NOMO-1 treated with DMSO at 0.1 percent for 48 hours (cell line): ENCODE measurements at regions not wholly inside any gene's neighbourhood (a gene's known extent, or its start where the extent isn't known, plus 50 kb on each side); places are given as distances from the start of the nearest gene placed in this dataset.
"Not testable (repeated sequence)": the region's sequence is repeated elsewhere in the genome, so short reads cannot be mapped to it uniquely, and the experiment has no call there.

Experiments used
- DNase-seq: peaks from one replicate; lab custom pipeline; 2025; ENCODE audit not compliant: unreplicated experiment; lab: John Stamatoyannopoulos, UW

- DNase-seq = no peak
Observed at GRCh38 chr6:99668036-99668705, 61.5 kb downstream of the PRDM13 start.

DNA sequence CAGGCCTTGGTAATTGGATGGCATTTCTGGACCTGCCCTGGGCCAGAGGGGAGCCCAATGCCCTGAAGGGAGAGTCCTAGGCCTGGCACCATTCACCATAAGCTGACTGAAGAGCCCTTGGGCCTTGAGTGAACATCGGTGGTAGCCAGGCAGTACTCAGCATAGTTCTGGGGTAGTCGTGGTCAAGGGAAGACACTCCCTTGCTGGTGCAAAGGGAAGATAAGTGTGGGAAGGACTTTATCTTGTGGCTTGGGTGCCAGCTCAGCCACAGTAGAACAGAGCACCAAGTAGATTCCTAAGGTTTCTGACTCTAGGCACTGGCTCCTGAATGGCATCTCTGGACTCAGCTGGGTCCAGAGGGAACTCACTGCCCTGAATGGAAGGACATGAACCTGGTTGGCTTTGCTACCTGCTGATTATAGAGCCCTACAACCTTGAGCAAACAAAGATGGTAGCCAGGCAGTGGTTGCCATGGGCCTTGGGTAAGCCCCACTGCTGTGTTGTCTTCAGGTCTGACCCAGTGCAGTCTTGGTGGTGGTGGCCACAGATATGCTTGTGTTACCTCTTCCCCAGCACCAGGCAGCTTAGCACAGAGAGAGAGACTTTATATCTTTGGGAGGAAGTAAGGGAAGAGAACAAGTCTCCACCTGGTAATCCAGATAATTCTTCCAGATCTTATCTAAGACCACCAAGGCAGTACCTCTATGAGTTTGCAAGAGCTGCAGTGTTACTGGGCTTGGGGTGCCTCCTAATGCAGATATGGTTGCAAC is 83.5 kb downstream of the PRDM13 start:
- no peak for DNase-seq

- not testable (repeated sequence) for DNase-seq
Observed at GRCh38 chr6:99702287-99702686, 95.7 kb downstream of the PRDM13 start.

DNA sequence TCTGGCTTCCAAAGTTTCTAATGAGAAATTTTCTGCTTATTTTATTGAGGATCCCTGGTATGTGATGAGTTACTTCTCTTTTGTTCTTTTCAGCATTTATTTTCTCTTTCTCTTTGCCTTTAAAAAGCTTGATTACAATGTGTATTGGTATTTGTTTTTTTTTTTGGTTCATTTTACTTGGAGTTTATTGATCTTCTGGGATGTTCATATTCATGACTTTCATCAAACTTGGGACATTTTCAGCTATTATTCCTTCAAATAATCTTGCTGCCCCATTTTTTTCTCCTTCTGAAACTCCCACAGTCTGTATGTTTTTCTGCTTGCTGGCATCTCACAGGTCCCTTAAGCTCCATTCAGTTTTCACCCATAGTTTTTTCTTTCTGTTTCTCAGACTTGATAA is 102.4 kb downstream of the PRDM13 start:
- no peak for DNase-seq

- no peak for DNase-seq
Observed at GRCh38 chr6:99711302-99711701, 104.7 kb downstream of the PRDM13 start.

- DNase-seq = no peak
Observed at GRCh38 chr6:99711925-99712324, 105.3 kb downstream of the PRDM13 start.

GRCh38 chr6:99712519-99712918 is 105.9 kb downstream of the PRDM13 start:
- no peak for DNase-seq

DNA sequence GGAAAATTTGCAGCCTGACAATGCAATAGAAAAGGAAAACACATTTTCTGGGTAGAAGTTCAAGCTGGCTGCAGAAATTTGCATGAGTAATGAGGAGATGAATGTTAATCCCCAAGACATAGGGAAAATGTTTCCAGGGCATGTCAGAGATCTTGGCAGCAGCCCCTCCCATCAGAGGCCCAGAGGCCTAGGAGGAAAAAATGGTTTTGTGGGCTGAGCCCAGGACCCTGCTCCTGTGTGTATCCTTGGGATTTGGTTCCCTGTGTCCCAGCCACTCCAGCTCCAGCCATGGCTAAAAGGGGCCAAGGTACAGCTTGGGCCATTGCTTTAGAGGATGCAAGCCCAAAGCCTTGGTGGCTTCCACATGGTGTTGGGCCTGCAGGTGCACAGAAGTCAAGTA is 115.4 kb downstream of the PRDM13 start:
- DNase-seq = not testable (repeated sequence)

DNA sequence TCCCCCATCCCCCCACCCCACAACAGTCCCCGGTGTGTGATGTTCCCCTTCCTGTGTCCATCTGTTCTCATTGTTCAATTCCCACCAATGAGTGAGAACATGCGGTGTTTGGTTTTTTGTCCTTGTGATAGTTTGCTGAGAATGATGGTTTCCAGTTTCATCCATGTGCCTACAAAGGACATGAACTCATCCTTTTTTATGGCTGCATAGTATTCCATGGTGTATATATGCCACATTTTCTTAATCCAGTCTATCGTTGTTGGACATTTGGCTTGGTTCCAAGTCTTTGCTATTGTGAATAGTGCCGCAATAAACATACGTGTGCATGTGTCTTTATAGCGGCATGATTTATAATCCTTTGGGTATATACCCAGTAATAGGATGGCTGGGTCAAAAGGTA is 123.6 kb downstream of the PRDM13 start:
- DNase-seq = not testable (repeated sequence)

GRCh38 chr6:99736302-99736701 is 129.7 kb downstream of the PRDM13 start:
- DNase-seq = no peak

- no peak for DNase-seq
Observed at GRCh38 chr6:99739526-99739925, 132.9 kb downstream of the PRDM13 start.

- no peak for DNase-seq
Observed at GRCh38 chr6:99741092-99741491, 134.5 kb downstream of the PRDM13 start.

DNA sequence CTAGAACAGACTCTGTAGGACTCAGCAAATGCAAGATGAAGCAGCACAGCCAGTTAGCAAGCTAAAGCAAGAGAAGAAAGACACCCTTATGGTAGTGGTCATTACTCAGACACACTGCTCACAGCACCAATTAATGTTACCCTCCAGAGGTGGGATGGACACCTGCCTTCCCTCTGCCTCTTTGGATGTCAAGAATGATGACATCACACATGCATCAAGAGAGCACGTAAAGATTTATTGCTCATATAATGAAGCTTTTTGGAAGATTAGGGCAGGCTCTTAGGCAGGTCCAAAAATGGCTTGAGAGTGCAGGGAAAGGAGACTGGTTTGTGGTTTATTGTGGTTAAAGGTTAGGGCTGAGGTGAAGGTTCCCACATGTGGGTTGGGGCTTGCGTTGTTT is 137.0 kb downstream of the PRDM13 start:
- DNase-seq = no peak

- DNase-seq = no peak
Observed at GRCh38 chr6:99745651-99746050, 139.0 kb downstream of the PRDM13 start.

GRCh38 chr6:99746261-99746895 is 139.7 kb downstream of the PRDM13 start:
- DNase-seq = peak; percentile 61

GRCh38 chr6:99761711-99762110 is 155.1 kb downstream of the PRDM13 start:
- no peak for DNase-seq

GRCh38 chr6:99768166-99768565 is 161.5 kb downstream of the PRDM13 start:
- DNase-seq = no peak

- DNase-seq = no peak
Observed at GRCh38 chr6:99779631-99780555, 173.3 kb downstream of the PRDM13 start.

GRCh38 chr6:99780556-99780885 is 173.9 kb downstream of the PRDM13 start:
- no peak for DNase-seq

GRCh38 chr6:99789767-99790166 is 183.1 kb downstream of the PRDM13 start:
- DNase-seq = no peak

GRCh38 chr6:99790679-99791078 is 184.0 kb downstream of the PRDM13 start:
- DNase-seq = no peak
